RWPE1 (cell line): ENCODE measurements at regions not wholly inside any gene's neighbourhood (a gene's known extent, or its start where the extent isn't known, plus 50 kb on each side); places are given as distances from the start of the nearest gene placed in this dataset.

Source experiments
- CTCF ChIA-PET: fragments of 350-600 bp; sonication (Branson Sonifier 250); formaldehyde crosslinking; extraction: SDS; loops from one replicate; lab custom pipeline; 2021; lab: Yijun Ruan, JAX
- POLR2A ChIA-PET: fragments of 400-600 bp; formaldehyde crosslinking; extraction: SDS; loops from one replicate; lab custom pipeline; 2020; ENCODE audit warnings: antibody characterized with exemption; ENCODE audit not compliant: low non-redundant PET; lab: Yijun Ruan, JAX
- DNase-seq: peaks from one replicate; pipeline ENCODE4 v3.0.0; 2012; ENCODE audit warnings: low spot score
- H3K27ac ChIP-seq: fragments of 450-650 bp; 2 replicates; pipeline ENCODE4 v1.5.1; 2017
- CTCF ChIP-seq: fragments of 450-650 bp; conservative IDR thresholded peaks from 2 replicates; pipeline ENCODE4 v1.5.1; 2017; ENCODE audit warnings: low read depth, mild to moderate bottlenecking

- DNase-seq, result no peak
- CTCF ChIA-PET, result no interaction called here
- no peak for TF ChIP-seq CTCF
- no peak overlapping the region for H3K27ac ChIP-seq
- POLR2A ChIA-PET, result no interaction called here
Measured at GRCh38 chr13:103243495-103243894, 177.3 kb upstream of the SLC10A2 start.

DNA sequence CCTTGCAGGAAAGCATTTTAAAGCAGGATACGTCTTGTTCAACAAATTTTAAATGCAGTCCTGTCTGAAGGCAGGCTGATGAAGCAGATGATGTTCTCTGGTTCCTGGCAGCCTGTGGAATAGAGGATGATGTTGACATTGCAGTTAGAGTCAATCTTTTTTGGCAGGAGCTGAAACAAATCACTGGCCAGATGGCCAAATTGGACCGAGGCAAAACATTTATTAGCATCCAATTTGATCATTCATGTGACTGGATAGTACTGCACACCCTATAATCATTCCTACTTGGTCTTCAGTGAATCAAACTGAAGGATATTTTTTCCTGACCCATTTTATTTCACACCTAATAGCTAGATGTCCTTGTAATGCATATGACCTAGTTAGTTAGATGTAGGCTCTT is 172.2 kb upstream of the SLC10A2 start:
- ChIA-PET CTCF (interaction anchor here (1.1 kb wide), 1 partner anchor 175 kb away, joined by 3 read pairs; no protein-coding TSS in a partner anchor), POLR2A (no interaction called here)

DNA sequence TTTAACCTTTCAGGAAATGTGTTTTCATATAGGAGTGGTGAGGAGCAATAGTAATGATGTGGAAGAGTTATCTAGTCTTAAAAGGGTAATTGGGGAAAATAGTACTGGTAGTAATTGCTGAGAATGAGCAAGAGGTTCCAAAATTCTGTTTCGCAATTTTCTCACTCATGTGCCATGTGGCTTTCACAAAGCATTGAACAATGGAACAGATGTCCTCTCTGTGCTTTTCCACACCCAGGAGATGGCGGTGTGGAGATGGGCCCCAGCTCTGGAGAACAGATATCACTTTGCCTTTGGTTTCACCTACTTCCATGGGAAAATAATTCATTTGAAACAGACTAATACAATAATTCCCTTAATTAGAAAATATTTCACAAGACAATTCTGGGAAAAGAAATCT is 170.0 kb upstream of the SLC10A2 start:
- no peak overlapping the region for H3K27ac ChIP-seq
- no peak for TF ChIP-seq CTCF
- CTCF ChIA-PET, result no interaction called here
- POLR2A ChIA-PET, result no interaction called here
- no peak for DNase-seq

More for the DNA sequence above, 172.2 kb upstream of the SLC10A2 start:
- no peak for TF ChIP-seq CTCF
- no peak overlapping the region for H3K27ac ChIP-seq
- no peak for DNase-seq

GRCh38 chr13:103229674-103230073 is 163.5 kb upstream of the SLC10A2 start:
- TF ChIP-seq CTCF, result no peak
- POLR2A ChIA-PET, result no interaction called here
- no peak overlapping the region for H3K27ac ChIP-seq
- CTCF ChIA-PET, result no interaction called here
- DNase-seq, result no peak

DNA sequence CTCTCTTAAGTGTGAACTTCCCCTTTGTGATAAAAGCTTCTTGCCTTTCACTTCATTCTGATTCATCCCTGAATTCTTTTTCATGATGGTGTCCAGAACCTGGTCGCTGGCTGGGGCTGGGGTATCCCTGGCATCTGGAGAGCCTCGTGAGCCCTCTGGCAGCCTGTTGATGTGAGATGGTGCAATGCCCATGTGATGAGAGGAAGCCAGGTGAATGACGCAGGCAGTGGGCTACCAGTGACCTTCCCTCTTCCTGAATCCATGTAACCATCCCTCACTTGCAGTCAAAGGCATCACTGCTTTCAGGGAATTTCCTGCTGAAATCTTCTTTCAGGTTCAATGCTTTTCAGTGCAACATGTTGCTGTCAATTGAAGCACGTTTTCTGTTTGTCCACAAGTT is 158.6 kb upstream of the SLC10A2 start:
- no peak for DNase-seq
- CTCF ChIA-PET, result no interaction called here
- POLR2A ChIA-PET, result no interaction called here

GRCh38 chr13:103222683-103223082 is 156.5 kb upstream of the SLC10A2 start:
- DNase-seq, result peak; percentile 25
- CTCF ChIA-PET, result no interaction called here
- POLR2A ChIA-PET, result no interaction called here
- H3K27ac ChIP-seq, result no peak overlapping the region
- TF ChIP-seq CTCF, result no peak

More for the DNA sequence above, 158.6 kb upstream of the SLC10A2 start:
- no peak overlapping the region for H3K27ac ChIP-seq
- no peak for TF ChIP-seq CTCF

DNA sequence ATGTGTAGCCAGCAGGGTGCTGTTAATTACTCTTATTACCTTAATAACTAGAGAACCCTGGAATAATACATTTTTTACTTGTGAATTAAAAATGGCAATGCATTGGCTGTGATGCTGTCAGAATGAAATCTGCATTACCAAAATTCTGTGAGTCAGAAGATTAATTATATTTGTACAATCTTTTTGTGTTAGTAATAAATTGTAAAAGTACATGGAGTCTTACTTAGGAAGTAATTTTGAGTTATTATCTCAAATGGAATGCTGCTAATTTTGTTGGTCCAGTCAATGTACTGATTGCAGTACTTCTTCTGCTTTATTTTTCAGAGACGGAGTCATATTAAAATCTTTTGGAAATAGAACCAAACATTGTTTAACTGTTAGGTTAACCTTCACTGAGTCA is 152.0 kb upstream of the SLC10A2 start:
- TF ChIP-seq CTCF, result no peak
- no peak overlapping the region for H3K27ac ChIP-seq
- DNase-seq, result peak; percentile 8
- POLR2A ChIA-PET, result no interaction called here
- CTCF ChIA-PET, result no interaction called here
